RKO (cell line): ENCODE measurements at regions not wholly inside any gene's neighbourhood (a gene's known extent, or its start where the extent isn't known, plus 50 kb on each side); places are given as distances from the start of the nearest gene placed in this dataset.
"Not testable (repeated sequence)": the region's sequence is repeated elsewhere in the genome, so short reads cannot be mapped to it uniquely, and the experiment has no call there.

Source experiments
- DNase-seq: peaks from one replicate; pipeline ENCODE4 v3.0.0-alpha.2; 2016; ENCODE audit warnings: low spot score

- no peak for DNase-seq
Measured at GRCh38 chr1:201726700-201727099, 102.3 kb upstream of the IPO9 start.

- no peak for DNase-seq
Measured at GRCh38 chr1:201728731-201729130, 100.2 kb upstream of the IPO9 start.

- DNase-seq = no peak
Measured at GRCh38 chr1:201729973-201730608, 98.9 kb upstream of the IPO9 start.

- no peak for DNase-seq
Measured at GRCh38 chr1:201730611-201731010, 98.3 kb upstream of the IPO9 start.

- DNase-seq = no peak
Measured at GRCh38 chr1:201731142-201731541, 97.8 kb upstream of the IPO9 start.

GRCh38 chr1:201731592-201731991, 97.4 kb upstream of the IPO9 start:
- no peak for DNase-seq

GRCh38 chr1:201732351-201732750, 96.6 kb upstream of the IPO9 start:
- DNase-seq = no peak

GRCh38 chr1:201734221-201734620, 94.7 kb upstream of the IPO9 start:
- not testable (repeated sequence) for DNase-seq

GRCh38 chr1:201734786-201735185, 94.2 kb upstream of the IPO9 start:
- no peak for DNase-seq

- no peak for DNase-seq
Measured at GRCh38 chr1:201736707-201737320, 92.1 kb upstream of the IPO9 start.

GRCh38 chr1:201737352-201738060, 91.5 kb upstream of the IPO9 start:
- DNase-seq = no peak

GRCh38 chr1:201739080-201739479, 89.9 kb upstream of the IPO9 start:
- no peak for DNase-seq

- DNase-seq = no peak
Measured at GRCh38 chr1:201739492-201740085, 89.4 kb upstream of the IPO9 start.

GRCh38 chr1:201740086-201740541, 88.8 kb upstream of the IPO9 start:
- no peak for DNase-seq

GRCh38 chr1:201740670-201741111, 88.3 kb upstream of the IPO9 start:
- no peak for DNase-seq

- DNase-seq = no peak
Measured at GRCh38 chr1:201741763-201742342, 87.1 kb upstream of the IPO9 start.

GRCh38 chr1:201742476-201742875, 86.5 kb upstream of the IPO9 start:
- DNase-seq = no peak

GRCh38 chr1:201742955-201743805, 85.8 kb upstream of the IPO9 start:
- no peak for DNase-seq

- no peak for DNase-seq
Measured at GRCh38 chr1:201745023-201745422, 83.9 kb upstream of the IPO9 start.

- no peak for DNase-seq
Measured at GRCh38 chr1:201746156-201746555, 82.8 kb upstream of the IPO9 start.

- DNase-seq = no peak
Measured at GRCh38 chr1:201747261-201747660, 81.7 kb upstream of the IPO9 start.

GRCh38 chr1:201748335-201748734, 80.6 kb upstream of the IPO9 start:
- no peak for DNase-seq
